Cardiac muscle cell (in vitro differentiated cells and primary cell): ENCODE measurements at regions not wholly inside any gene's neighbourhood (a gene's known extent, or its start where the extent isn't known, plus 50 kb on each side); places are given as distances from the start of the nearest gene placed in this dataset.

Experiments used
- DNase-seq, 2 donors: peaks; one replicate each; pipeline versions ENCODE4 v3.0.0 to v3.0.0-alpha.2; 2010 to 2017; ENCODE audit warnings: low read depth in 1 of 2, low spot score in 1 of 2
- H3K27ac ChIP-seq: fragments of 200-600 bp; sonication (generic); 2 replicates; pipeline ENCODE4 v1.5.1; 2016
- H3K27me3 ChIP-seq: fragments of 200-600 bp; sonication (generic); 2 replicates; pipeline ENCODE4 v1.6.0; 2016; ENCODE audit warnings: control low read depth
- H3K36me3 ChIP-seq: fragments of 200-600 bp; sonication (generic); 2 replicates; pipeline ENCODE4 v1.5.1; 2016; ENCODE audit warnings: control low read depth
- H3K4me1 ChIP-seq: fragments of 200-600 bp; sonication (generic); 2 replicates; pipeline ENCODE4 v1.8.1; 2017; ENCODE audit warnings: low read depth, mild to moderate bottlenecking, mixed run types
- H3K4me3 ChIP-seq: fragments of 200-600 bp; sonication (generic); 2 replicates; pipeline ENCODE4 v1.5.1; 2016; ENCODE audit warnings: mild to moderate bottlenecking
- H3K9me3 ChIP-seq: fragments of 200-600 bp; sonication (generic); 2 replicates; pipeline ENCODE4 v1.5.1; 2017; ENCODE audit warnings: low read depth, mild to moderate bottlenecking, control low read depth
- CTCF ChIP-seq: IDR thresholded peaks from 2 replicates; pipeline ENCODE4 v1.5.1; 2012; ENCODE audit warnings: low read depth, mild to moderate bottlenecking, low read length

DNA sequence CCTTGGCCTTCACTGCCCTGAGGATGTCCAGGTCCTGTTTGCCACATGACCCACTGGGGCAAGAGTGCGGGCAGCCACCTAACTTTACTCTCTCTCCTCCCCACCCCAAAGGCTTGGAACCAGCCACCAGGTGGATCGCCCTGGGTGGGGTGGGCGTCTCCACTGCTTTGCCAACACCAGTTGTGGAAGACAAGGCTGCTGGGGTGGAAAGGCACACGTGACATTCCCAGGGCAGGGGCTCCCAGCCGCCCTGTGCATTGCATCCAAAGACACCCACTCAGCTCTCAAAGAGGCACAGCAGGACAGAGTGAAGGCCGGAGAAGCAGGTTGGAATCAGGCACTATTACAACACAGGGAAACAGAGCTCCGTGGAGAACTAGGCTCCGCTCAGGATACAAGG is 162.2 kb downstream of the OLFM1 start:
- no peak overlapping the region for H3K4me3 ChIP-seq
- no peak for TF ChIP-seq CTCF
- no peaks in the 10 kb centered on the region for H3K36me3 ChIP-seq
- no peaks in the 10 kb centered on the region for H3K9me3 ChIP-seq
- no peak overlapping the region for H3K27ac ChIP-seq
- no peak for DNase-seq
- H3K4me1 ChIP-seq = no peaks in the 10 kb centered on the region
- H3K27me3 ChIP-seq = no peaks in the 10 kb centered on the region

DNA sequence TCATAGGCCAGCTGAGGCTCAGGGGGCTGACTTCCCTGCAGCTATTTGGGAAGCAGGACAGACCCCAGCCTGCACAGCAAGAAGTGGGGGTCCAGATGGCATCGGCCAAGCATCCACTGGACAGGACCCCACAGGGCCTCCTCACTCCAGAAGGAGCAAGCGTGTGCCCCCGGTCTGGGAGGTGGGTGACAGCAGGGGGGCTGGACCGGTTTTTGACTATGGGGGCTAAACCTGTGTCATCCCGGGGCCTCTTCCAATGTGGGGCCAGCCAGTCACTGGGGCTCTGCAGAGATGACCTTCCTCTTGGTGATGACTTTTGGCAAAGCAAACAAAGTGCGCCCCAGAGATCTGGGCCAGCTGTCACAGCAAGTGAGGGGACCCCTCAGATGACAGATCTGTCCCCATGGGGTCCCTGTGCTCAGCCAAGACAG is 163.9 kb downstream of the OLFM1 start:
- Histone ChIP-seq H3K9me3 (no peaks in the 10 kb centered on the region), H3K27ac (no peak overlapping the region), H3K4me3 (no peak overlapping the region), H3K27me3 (no peaks in the 10 kb centered on the region), H3K36me3 (no peaks in the 10 kb centered on the region), H3K4me1 (no peaks in the 10 kb centered on the region)
- no peak for TF ChIP-seq CTCF
- DNase-seq = no peak

- no peak for TF ChIP-seq CTCF
- H3K9me3 ChIP-seq = no peaks in the 10 kb centered on the region
Measured at GRCh38 chr9:135251996-135252760, 164.7 kb downstream of the OLFM1 start.

DNA sequence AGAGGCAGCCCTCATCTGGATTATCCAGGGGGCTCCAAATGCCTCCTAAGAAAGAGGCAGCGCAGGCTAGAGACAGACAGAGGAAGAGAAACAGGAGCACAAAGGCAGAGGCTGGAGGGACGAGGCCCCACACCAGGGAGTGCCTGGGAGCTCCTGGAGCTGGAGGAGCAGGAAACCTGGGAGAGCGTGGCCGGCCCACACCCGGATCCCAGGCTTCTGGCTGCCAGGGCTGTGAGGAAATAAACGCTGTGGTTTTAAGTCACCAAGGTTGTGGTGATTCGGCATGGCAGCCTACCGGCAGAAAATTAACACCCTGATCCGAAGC is 165.5 kb downstream of the OLFM1 start:
- H3K36me3 ChIP-seq = no peaks in the 10 kb centered on the region
- H3K9me3 ChIP-seq = no peaks in the 10 kb centered on the region
- H3K4me1 ChIP-seq = no peaks in the 10 kb centered on the region
- no peak for DNase-seq
- no peaks in the 10 kb centered on the region for H3K27me3 ChIP-seq
- no peak overlapping the region for H3K4me3 ChIP-seq
- no peak for TF ChIP-seq CTCF
- no peak overlapping the region for H3K27ac ChIP-seq

More at GRCh38 chr9:135251996-135252760, 164.7 kb downstream of the OLFM1 start:
- H3K4me1 ChIP-seq = no peaks in the 10 kb centered on the region
- H3K27me3 ChIP-seq = no peaks in the 10 kb centered on the region
- H3K27ac ChIP-seq = no peak overlapping the region
- DNase-seq = no peak
- H3K36me3 ChIP-seq = no peaks in the 10 kb centered on the region
- H3K4me3 ChIP-seq = no peak overlapping the region

GRCh38 chr9:135253305-135254004 is 166.0 kb downstream of the OLFM1 start:
- no peak for DNase-seq
- Histone ChIP-seq H3K36me3 (no peaks in the 10 kb centered on the region), H3K27ac (no peak overlapping the region), H3K27me3 (no peaks in the 10 kb centered on the region), H3K9me3 (no peaks in the 10 kb centered on the region), H3K4me3 (no peak overlapping the region), H3K4me1 (no peaks in the 10 kb centered on the region)
- no peak for TF ChIP-seq CTCF
